22Rv1 (cell line): ENCODE measurements at regions not wholly inside any gene's neighbourhood (a gene's known extent, or its start where the extent isn't known, plus 50 kb on each side); places are given as distances from the start of the nearest gene placed in this dataset.

ENCODE experiments used
- H3K27ac ChIP-seq: fragments of 450-650 bp; 2 replicates; pipeline ENCODE4 v1.5.1; 2017
- ZFX ChIP-seq: fragments of 450-650 bp; IDR thresholded peaks from 2 replicates; pipeline ENCODE4 v1.6.1; 2017; ENCODE audit warnings: antibody characterized with exemption, borderline replicate concordance
- TF ChIP-seq, protein P1 (sequence below): fragments of 450-650 bp; IDR thresholded peaks from 2 replicates; pipeline ENCODE4 v1.5.1; 2017; ENCODE audit warnings: mild to moderate bottlenecking

DNA sequence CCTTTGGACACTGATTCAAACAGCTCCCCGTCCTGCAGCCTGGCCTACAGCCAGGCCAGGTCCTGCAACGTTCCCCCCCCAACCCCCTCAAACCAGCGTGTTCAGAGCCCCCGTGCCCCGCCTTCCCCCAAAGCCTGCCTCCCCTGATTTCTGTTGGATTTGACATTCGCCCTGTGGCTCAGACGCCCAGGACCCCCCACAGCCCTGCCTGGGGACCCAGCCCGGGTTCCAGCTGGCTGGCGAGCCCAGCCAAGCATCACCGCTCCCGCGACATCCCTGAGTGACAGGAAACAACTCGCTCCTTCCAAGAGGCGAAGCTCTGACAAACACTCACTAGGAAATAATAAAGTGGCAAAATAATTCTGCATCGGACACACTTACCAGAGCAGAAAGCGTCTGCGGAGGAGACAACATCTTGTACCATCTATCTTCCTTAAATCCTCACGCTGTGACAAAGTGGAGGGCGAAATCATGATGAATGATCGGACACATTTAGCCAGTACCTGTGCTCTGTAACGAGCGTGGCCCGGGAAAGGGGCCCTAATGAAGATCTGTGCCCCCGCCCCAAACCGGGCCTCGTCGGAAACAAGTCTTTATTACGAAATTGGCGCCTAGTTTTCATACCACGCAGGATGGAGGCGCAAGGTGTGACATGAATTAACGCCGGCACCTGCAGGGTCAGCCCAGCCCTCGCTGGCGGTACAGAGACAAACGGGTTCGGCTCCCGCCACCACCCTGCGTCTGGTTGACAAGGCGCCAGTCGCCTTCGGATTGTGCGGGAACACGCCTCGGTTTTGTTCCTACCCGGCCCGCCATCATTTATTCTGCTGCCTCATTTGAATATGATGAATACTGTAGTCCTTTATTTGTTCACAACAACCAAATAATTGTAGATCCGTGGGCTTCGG, 91.0 kb upstream of the MVB12B start:
- no peak for TF ChIP-seq ZFX
- TF ChIP-seq, protein P1, sequence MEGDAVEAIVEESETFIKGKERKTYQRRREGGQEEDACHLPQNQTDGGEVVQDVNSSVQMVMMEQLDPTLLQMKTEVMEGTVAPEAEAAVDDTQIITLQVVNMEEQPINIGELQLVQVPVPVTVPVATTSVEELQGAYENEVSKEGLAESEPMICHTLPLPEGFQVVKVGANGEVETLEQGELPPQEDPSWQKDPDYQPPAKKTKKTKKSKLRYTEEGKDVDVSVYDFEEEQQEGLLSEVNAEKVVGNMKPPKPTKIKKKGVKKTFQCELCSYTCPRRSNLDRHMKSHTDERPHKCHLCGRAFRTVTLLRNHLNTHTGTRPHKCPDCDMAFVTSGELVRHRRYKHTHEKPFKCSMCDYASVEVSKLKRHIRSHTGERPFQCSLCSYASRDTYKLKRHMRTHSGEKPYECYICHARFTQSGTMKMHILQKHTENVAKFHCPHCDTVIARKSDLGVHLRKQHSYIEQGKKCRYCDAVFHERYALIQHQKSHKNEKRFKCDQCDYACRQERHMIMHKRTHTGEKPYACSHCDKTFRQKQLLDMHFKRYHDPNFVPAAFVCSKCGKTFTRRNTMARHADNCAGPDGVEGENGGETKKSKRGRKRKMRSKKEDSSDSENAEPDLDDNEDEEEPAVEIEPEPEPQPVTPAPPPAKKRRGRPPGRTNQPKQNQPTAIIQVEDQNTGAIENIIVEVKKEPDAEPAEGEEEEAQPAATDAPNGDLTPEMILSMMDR = no peak
- H3K27ac ChIP-seq = no peak overlapping the region

DNA sequence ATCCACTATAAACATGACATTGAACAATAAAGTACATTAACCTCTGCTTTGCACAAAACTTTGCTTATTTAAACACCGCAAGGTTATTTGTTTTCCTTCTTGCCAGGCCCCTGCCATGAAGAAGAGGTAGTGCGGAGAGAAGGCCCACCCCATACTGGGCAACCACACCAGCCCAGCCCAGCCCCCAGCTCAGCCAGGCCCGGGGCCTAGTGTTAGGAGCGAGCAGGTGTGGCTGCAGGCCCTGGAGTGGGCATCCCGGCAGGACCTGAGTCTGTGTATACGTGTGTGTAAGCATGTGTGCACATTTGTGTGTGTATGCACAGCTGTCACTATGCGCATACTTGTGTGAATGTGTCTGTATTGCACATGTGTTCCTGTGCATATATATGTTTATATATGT, 90.4 kb upstream of the MVB12B start:
- TF ChIP-seq, protein P1 = no peak
- no peak for TF ChIP-seq ZFX
- H3K27ac ChIP-seq = no peak overlapping the region

DNA sequence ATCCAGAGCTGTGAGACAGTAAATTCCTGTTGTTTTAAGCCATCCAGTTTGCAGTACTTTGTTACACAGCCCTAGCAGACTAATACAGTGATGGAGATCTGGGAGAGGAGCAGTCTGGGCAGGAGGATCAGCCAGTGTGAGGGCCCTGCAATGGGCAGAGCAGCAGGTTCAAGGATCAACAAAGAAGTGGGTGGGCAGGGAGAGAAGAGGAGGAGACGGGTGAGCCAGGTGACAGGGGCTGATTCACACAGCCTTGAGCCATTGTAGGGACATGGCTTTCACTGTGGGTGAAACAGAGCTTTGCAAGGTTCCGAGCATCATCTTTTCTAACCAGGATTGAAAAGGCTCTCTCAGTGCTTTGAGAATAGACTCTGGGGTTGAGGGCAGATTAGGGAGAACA, 88.2 kb upstream of the MVB12B start:
- H3K27ac ChIP-seq = no peak overlapping the region
- no peak for TF ChIP-seq ZFX
- TF ChIP-seq, protein P1 = no peak

DNA sequence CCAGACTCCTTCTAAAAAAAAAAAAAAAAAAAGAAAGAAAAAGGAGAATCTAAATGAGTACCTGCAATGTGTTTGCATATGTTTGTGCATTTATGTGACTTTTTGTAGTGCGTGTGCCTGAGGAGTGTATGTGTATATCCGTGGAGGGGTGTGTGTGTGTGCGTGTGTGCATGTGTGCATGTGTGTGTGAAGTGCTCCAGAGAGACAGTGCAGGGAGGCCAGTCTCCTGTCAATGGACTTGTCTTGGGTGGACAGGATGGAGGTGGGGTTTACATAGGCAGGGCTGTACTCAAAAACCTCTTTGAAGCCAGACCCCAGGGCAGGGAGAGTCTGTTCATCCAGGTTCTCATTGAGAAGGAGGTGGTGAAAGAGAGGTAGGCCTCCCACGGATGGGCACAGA, 87.1 kb upstream of the MVB12B start:
- no peak overlapping the region for H3K27ac ChIP-seq
- no peak for TF ChIP-seq ZFX
- TF ChIP-seq, protein P1 = no peak

DNA sequence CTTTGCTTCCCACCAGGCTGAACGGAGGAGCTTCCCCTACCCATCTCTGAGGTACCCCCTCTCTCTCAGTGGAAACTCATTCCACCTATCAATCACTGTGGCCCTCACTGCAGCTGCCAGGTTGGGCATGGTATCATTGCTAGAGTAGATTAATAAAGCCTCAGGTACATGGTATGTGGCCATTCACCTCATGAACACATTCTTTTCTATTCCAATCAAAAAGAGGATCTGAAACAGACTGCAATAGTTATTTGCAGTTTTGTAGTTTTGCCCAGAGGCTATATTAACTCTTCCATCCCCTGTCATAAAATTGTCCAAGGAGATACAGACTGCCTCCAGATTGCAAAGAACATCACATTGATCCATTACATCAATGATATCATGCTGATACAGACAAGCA, 85.8 kb upstream of the MVB12B start:
- no peak overlapping the region for H3K27ac ChIP-seq
- TF ChIP-seq, protein P1 = no peak
- no peak for TF ChIP-seq ZFX

DNA sequence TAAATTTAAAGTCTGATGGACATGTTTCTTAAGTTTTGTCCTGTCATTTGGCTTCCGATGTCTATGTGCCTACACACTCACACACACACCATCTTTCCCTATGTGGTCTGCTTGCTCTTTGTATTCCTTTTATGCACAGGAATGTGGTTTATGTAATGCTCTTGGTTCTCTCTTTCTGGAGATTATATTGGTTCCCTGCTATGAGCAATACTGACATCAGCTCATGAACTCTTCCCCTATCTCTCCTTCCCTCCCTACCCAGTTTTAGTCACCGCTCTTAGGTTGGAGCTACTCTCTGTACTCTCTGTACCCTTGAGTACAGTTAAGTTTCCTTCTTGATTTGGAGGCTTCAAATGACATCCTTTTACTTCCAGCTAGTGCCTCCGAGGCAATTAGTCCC, 77.9 kb upstream of the MVB12B start:
- no peak overlapping the region for H3K27ac ChIP-seq
- TF ChIP-seq, protein P1 = no peak
- TF ChIP-seq ZFX = no peak

DNA sequence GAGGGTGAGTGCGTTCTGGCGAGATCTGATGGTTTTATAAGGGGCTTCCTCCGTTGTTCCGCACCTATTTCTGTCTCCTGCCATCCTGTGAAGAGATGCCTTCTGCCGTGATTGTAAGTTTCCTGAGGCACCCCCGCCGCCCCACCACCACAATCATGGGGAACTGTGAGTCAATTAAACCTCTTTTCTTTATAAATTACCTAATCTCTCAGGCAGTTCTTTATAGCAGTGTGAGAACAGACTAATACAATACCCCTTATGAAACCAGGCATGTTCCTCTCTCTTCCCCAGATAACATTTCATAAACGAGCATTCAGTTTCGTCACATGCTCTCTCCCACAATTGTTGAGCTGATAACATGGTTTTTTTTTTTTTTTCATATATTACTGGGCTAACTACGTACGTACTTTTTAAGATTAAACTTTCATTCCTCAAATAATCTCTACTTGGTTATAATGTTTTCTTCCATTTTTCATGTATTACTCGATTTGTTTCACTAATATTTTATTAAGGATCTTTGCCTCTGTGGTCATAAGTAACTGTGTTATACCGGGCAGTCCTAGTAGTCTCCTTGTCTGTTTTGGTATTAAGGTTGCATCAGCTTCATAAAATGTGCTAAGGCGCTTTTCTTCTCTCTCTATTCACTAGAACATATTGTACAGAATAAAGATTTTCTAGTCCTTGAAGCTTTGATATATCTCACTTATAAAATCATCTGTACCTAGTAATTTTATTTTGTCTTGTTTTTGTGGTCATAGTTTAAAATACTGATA, 64.9 kb upstream of the MVB12B start:
- TF ChIP-seq, protein P1 = no peak
- TF ChIP-seq ZFX = no peak
- no peak overlapping the region for H3K27ac ChIP-seq
